Erythroblast (primary cell): ENCODE measurements at regions not wholly inside any gene's neighbourhood (a gene's known extent, or its start where the extent isn't known, plus 50 kb on each side); places are given as distances from the start of the nearest gene placed in this dataset.

ENCODE experiments used
- GATA1 ChIP-seq: IDR thresholded peaks from 2 replicates; pipeline ENCODE4 v1.6.1; 2011; ENCODE audit warnings: low read depth, mild to moderate bottlenecking, control low read depth, low read length, moderate library complexity
- POLR2A ChIP-seq: IDR thresholded peaks from 2 replicates; pipeline ENCODE4 v1.6.1; 2011; ENCODE audit warnings: mild to moderate bottlenecking, low read length

DNA sequence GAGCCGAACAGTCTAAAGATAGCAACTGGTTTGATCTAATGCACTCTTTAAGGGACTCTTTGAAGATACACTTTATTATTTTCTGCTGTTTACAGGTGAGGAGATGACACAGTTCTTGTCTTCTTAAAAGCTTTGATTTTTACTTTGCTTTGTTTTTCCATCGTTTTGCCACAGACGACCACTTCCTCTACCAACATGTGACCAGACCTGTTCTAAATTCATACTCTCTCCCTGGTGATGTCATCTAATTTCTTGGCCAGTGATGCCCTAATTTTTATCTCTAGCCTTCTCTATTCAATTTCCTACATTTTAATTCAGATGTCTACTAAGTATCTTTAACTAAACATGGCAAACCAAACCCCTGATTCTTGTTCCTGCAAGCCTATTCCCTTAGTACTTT lies 583.4 kb upstream of the ITGA1 start:
- TF ChIP-seq POLR2A (no peak), GATA1 (no peak)
